NCI-H1436 (cell line): ENCODE measurements at regions not wholly inside any gene's neighbourhood (a gene's known extent, or its start where the extent isn't known, plus 50 kb on each side); places are given as distances from the start of the nearest gene placed in this dataset.

Experiments
- DNase-seq: peaks from one replicate; lab custom pipeline; 2025; lab: John Stamatoyannopoulos, UW

DNA sequence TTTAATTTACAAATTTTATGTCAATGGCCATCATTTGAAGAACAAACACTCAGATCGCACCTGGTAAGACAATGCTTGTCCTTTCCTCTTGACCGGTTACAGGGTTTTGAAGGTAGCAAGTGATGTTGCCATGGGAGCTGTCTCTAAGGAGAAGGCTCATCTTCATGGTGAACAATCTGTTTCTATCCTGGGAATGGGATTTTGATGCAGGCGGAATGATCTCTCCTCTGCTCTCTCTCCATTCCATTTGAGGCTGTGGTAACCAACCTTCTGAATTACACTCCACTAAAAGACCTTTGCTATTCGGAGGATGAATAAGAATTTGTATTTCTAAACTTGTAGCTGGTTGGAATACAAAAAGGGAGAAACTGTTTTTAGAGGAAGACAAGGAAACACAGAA, 57.9 kb upstream of the SLC5A9 start:
- DNase-seq: no peak

DNA sequence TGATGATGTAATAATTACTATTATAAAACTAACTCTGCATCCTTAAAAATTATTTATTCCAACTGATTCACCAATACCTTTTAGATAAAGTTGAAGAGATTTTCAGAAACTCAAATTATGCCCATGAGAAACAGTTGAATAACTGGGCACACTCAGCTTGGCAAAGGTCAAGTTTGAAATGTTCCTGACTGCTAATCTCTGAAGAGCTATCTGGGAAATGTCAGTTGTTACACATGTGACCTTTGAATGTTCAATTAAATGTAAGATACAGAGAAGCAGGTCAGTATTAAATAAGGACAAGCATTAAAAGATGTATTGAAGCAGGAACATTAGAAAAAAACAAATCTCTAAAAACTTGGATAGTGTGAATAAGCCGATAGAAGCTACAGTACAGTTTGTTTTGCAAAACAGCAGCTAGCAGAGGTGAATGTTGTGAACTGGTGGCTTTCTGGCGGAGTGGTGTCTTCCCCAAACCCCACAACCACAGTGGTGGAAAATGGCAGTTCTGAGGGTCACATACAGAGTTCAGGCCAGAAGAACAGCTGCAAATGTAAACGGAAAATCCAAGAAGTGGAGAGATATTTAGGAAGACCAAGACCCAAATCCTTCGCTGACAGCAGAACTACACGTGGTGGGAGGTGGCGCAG, 61.9 kb upstream of the SLC5A9 start:
- DNase-seq: no peak

DNA sequence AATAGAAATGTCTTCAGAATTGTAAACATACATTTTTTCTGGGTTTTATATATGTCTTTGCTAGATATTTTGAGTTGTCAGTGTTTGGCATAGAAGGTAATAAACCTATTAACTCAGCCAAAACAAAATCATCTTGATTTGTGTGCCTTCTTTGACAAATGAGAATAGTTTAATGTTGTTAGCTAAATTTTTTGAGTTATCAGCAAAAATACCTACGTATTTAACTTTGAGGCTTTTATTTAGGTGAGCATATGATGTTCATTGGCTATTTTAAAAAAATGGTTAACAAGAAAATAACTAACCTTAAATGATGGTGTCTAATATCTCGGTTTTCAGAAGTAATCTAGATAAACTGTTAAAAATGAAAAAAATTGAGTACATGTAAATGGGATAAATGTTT, 83.2 kb upstream of the SLC5A9 start:
- no peak for DNase-seq

DNA sequence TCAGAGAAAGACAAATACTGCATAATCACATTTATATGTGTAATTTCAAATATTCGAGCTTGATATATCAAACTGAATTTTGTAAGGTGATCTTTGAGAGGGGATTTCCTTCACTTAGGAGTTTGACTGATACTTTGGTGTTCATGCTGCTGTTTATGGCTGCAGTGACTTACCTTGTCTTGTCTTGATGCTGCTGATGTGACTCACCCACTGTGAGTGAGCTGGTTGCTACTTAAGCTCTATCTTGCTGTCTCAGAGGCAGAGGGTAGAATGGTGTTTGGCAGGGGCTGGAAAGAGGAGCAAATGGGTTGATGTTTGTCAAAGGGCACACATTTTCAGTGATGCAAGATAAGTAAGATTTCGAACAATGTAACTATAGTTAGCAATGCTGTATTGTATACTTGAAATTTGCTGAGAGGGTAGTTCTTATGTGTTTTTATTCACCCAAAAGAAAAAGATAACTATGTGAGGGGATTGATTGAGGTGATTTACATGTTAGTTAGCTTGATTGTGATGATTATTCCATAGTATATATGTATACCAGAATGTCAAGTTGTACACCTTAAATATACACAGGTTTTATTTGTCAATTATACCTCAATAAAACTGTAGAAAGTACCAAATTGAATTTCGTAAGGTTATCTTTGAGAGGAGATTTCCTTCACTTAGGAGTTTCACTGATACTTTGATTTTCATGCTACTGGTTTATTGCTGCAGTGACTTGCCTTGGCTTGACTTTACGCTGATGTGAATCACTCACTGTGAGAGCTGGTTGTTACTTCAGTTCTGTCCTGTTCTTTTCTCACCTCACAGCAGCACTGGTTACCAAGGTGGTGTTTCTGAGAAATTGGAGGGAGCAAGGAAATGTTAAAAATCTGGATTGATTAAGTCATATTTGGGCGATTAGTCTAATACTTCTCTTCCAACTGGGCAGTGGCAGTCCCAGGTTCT, 94.5 kb upstream of the SLC5A9 start:
- no peak for DNase-seq

DNA sequence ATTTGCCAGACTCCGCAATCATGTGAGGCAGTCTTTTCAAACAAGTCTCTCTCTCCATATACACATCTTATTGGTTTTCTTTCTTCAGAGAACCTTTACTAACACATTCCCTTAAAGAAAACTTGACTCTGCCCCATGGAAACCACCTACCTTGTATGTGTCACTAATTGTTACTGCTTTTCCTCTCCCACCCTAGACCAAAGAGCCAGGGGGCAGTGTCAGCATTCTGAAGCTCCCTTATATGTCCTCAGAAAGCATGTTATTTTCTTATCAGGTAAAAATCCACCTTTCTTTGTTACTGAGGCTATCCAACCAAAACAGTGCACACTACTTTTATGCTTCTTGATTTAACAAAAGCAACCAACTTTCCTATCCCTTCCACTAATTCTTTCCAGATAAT, 98.9 kb upstream of the SLC5A9 start:
- no peak for DNase-seq

DNA sequence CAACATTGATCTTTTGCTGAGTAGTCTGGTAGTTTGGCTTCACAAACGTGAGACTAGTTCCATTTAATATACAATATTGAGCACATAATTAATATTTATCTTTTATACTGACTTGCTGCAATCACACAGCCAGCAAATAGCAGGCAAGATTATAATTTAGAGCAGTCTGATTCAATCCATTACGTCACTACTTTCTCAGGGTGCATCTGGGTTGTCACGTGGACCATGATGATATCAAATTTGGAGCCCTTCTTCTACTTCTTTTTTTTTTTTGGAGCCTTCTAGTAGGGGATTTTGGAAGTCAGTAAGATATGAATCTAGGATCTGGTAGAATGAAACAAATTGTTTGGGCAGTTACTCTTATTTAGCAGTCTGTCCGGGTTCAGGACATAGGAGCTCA, 100.6 kb upstream of the SLC5A9 start:
- DNase-seq: no peak

DNA sequence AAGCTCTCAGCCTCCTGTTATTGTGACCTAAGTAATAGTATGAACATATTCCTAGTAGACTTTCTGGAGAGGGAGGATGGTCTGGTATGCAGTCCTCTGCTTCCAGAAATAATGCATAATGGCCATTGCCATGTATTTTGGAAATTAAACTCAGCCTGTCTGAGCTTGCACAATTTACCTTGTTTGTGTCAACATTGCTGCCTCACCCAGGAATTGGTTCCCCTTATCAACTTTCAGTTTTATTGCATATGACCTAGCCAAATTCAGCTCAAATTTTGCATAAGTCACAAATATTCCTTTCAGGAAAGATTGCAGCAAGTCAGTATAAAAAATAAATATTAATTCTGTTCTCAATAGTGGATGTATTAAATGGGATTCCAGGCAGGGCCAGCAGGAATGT, 101.9 kb upstream of the SLC5A9 start:
- no peak for DNase-seq

DNA sequence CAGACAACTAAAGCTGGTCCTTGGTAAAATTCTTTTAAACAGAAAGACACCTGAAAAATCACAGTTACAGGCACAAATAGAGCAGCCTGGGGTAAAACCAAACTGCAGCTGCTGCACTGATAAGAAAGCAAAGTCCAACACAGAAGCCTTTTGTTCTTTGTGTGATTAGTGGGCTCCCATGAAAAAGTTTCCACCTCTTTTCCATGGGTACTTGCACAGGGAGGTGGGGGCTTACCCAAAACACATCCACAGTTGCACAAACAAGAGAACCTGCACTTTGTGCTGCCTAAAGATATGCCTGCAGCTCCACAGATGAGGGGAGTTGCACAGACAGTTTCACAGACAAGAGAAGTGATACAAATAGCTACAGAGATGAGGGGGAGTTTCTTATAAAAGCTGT, 106.7 kb upstream of the SLC5A9 start:
- no peak for DNase-seq

DNA sequence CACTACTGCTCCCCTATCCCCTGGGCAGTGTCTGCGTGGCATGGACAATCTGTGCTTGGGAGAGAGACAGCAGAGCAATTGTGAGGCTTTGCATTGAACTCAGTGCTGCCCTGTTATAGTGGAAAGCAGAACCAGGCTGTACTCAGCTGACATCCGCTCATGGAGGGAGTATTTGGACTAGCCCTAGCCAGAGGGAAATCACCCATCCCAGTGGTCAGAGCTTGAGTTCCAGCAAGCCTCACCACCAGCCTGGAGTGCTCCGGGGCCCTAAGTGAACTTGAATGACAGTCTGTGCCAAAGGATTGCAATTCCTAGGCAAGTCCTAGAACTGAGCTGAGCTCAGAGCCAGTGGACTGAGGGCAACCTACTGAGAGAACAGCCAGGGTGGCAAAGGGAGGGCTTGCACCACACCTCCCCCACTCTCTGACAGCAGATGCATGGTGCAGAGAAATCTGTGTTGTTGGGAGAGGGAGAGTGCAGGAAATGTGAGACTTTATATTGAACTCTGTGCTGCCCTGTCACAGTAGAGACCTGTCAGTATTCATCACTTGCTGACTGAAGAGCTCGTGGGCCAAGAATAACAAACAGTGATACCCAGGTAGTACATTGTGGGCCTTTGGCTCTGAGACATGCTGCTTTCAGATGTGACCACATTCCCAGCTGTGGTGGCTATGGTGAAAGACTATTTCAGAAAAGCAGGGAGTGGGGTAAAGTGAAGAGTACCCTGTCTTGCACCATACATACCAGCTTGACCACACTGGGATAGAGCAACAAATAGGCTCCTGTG, 107.7 kb upstream of the SLC5A9 start:
- no peak for DNase-seq

DNA sequence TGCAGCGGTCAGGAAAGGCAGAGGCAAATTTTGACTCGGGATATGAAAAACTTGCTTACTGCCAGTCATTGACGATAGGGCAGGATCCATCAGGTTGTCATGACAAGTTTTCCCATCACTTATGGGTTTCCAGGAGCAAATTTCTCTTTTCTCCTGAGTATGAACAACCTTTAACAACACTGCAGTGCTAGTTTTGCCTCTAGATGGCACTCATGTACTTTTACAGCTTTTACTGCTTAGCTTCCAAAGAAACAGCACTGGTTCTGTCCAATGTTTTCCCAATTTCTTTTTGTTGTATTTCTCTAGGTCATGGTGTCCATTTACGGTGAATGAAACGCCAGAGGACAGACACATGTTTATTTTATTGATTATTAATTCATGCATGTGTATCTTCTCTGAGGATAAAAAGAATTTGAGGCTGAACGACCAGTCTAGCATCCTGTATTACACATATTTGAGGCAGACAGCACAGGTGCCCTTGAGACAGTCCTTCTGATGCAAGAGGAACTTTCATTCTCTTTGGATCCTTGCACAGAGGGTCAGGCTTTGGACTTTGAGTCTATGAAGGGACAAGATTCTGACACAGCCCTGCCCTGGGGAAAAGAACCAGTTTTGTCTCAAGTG, 112.3 kb upstream of the TRABD2B start:
- peak; percentile 59 for DNase-seq

DNA sequence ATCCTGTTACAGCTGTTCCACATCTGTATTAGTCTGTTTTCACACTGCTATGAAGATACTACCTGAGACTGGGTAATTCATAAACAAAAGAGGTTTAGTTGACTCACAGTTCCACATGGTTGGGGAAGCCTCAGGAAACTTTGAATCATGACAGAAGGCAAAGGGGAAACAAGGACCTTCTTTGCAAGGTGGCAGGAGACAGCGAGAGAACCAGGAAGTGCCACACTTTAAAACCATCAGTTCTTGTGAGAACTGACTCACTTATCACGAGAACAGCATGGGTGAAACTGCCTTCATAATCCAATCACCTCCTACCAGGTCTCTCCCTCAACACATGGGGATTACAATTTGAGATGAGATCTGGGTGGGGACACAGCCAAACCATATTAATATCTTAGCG, 110.3 kb upstream of the TRABD2B start:
- no peak for DNase-seq

DNA sequence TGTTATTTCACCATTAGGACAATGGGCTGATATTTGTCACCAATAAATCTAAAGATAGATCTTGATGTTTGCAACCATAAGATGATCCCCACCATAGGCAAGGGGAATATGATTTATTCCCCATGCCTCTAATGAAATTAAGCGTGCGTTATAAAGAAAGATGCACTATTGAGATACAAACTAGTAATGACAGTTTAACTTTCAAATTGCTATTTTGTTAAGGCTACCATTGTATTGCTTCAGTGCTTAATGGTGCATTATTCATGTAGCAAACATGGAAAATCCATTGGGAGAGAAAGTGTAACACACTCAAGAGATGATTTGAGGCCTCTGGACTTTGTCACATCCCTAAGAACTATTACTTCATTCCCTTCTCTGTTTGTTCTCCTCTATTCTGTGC, 108.9 kb upstream of the TRABD2B start:
- no peak for DNase-seq

DNA sequence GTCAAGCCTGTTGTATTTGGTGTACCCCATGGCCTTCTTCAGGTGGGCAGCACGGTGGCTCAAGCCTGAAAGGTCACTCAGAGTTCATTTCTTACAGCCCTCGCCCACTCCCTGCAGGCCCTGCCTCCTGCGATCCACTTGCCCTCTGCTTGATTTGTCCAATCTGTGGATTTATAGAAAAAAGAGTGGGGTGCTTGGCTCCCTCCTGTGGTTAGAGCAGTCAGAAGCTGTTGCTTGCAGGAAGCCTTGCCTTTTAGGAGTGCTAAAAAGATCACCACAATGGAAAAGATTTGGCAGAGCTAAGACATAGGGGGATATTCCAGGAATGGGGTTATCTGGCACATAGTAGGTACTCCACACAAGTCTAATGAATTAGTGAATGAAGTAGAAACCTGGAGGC, 108.0 kb upstream of the TRABD2B start:
- DNase-seq: no peak

DNA sequence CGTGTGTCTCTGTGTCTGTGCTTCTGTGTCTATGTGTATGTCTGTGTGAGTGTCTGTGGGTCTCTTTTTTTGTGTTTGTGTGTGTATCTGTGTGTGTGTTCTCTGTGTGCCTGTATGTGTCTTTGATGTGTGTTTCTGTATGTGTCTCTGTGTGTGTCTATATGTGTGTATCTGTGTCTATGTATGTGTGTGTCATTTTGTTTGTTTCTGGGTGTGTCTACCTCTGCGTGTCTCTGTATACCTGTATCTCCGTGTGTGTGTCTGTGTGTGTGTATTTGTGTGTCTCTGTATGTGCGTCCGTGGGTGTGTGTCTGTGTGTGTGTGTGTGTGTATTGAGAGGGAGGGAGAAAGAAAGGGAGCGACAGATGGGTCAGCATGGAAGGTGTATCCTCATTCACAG, 106.3 kb upstream of the TRABD2B start:
- DNase-seq: no peak

DNA sequence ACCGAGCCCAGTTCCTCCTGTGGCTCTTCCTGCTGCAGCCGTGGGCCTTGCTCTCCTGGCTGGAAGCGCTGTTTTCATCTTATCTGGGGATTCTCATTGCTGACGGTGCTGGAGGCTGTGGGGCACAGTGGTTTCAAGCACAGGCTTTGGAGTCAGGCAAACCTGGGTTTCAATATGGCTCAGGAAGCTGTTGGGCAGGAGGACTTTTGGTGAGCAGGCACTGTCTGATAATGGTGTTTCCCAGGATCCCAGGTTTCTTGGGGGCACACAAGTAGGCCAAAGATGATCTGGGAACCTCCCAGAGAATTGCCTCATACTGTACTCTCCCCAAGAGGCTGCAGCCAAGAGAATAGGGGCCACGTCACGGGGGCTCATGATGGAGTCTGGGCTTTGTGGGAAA, 105.6 kb upstream of the TRABD2B start:
- no peak for DNase-seq

DNA sequence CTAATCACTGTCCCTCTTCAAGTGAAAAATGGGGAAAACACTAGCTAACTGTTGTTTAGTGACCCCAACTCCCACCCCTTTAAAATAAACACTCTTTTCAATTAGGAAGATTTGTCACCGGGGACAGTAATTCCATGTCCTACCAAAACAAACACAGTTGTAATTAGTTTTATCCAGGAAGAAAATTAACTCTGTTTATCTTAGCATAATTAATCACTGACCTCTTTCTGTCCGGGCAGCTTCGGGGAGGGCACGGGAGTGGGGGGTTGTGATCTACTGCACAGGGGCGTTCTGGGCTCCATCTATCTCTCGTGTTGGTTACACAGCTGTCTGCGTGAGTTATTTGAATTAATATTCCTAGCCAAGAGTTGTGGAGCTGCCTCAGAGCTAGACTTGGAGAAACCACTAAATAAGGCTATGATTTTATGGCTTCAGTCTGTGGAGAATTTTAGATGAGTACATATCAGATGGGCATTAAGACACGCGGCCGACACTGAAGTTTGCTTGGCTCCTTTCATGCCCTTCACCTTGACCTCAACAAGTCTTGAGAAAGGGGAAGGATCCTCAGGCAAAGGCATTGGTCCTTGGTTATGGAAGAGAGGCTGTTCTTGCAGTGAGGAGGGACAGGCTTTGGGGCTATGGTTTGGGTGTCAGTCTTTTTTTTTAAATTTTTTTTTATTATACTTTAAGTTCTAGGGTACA, 102.0 kb upstream of the TRABD2B start:
- DNase-seq: no peak

DNA sequence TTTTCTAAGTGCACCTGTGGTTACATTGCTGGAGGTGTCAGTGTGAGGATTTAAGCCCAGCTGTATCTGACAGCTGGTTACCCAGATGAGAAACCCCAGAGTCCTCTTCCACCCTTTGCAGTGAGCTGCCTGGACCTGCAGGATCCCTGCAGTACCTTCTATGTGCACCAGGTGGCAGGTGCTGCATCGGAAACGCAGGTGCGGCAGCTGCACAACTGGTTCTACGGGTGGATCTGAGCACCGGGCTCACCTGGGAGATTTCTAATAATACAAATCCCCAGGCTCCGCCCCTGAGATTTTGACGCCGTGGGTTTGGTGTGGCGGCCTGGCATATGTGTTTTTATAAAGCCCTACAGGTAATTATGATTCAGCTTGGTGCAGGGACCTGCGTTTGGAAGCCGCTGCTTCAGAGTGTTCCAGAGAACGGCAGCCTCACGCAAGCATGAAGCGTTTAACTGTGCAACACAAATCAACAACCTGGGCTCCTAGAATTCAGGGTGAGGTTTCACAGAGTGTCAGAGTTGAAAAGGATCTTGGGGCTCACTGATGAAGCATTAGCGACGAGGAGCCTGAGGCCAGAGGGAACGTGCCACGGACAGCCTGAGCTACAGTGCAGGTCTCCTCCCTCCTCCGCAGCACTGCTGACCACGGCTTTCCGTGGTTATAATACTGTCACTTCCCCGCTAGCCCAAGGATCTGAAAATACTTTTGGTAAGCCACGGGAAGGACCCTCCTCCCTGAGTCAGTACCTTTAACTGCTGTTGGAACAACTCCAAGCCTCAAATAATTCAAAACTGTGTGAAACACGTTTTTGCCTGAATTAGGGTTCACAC, 96.7 kb upstream of the TRABD2B start:
- DNase-seq: peak; percentile 81

DNA sequence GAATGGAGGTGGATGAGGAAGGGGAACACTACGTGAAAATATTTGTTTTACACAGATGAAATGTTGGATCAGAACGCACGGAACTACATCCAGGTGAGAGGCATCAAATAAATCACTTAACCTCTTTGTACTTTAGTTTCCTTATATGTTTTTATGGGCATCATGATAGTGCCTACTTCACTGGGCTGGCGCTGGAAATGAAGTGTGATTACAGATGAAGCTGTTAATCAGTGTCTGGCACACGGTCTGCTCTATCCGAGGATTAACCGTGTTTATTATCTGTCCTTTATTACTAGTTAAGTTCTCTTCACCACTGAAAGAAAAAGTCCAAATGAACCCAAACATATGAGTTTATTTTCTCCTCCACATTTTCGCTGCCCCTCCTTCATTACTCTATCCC, 96.0 kb upstream of the TRABD2B start:
- DNase-seq: no peak

DNA sequence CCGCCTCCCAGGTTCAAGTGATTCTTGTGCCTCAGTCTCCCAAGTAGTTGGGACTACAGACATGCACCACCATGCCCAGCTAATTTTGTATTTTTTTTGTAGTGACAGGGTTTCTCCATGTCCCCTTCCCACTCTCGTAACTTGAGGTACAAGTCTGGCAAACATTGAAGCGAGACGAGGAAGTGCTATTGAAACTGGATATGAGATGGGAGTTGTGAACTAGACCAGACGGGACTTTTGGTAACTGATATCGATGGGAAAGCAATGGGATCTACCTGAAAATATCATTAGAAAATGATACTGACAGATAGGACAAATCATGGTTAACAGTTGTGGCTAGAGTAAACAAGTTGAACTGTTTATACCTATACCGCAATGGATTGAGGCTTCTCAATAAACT, 95.2 kb upstream of the TRABD2B start:
- DNase-seq: no peak

DNA sequence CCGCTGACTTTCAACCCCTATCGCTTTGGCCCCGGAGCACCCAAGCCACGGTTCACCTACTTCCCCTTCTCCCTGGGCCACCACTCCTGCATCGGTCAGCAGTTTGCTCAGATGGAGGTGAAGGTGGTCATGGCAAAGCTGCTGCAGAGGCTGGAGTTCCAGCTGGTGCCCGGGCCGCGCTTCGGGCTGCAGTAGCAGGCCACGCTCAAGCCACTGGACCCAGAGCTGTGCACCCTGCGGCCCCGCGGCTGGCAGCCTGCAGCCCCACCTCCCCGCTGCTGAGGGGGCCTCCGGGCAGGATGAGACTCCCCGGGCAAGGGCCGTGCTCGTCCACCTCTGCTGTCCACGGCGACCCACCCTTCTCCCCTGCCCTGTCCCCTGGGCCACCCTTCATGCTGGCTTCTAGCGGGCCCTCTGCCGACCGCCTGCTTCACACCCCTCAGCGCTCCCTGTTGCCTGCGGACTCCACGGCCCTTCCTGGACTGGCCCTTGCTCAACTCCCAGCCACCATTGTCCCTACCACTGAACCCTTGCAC, 92.2 kb upstream of the TRABD2B start:
- DNase-seq: no peak

DNA sequence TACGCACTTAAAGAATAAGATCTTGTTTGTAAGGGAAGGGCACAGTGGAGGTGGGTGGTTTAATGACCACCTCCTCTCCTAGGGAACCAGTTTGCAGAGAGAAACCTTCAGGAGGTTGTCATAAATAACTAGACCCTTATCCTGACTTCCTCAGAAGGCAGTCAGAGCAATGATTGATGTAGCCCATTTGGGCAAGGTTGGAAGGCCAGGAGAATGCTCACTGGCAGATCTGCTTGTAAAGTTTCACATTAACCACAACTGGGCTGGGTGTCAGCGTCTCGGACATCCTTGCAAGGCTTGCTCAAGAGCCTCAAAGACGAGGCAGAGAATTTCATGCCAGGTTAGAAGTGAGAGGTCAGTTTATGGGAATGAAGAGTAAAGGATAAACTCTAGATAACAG, 87.6 kb upstream of the TRABD2B start:
- no peak for DNase-seq
